ENCODE measurements at regions not wholly inside any gene's neighbourhood (a gene's known extent, or its start where the extent isn't known, plus 50 kb on each side); places are given as distances from the start of the nearest gene placed in this dataset.

DNA sequence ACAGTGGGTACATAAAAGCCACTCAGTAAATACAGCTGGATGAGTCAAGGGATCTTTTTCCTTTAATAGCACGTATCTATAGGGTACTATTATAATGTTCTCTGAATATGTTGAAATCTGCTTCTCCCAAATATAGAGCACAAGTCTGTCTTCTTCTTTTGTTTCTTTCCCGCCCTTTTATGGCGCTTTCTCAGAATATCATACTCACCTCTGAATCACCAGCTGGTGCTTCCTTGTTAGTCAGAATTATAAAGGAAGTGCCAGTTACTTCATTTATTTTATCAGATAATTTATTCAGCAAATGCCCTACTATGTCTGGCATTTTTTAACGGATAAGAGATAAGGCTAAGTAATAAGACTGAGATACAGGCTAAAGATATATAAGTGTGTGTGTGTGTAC is 772.9 kb downstream of the SORCS3 start:
- WGBS (ENCODE audit: insufficient coverage, insufficient read length) = no CpG with 5 or more reads among the region's 4 CpGs
- DNase-seq (ENCODE audit: low read depth, low spot score) = no peak
- no peaks in the 10 kb centered on the region for H3K4me1 ChIP-seq (ENCODE audit: control insufficient read depth, insufficient read depth, low read length)
- no peak overlapping the region for H3K4me3 ChIP-seq (ENCODE audit: low read length)
- H3K36me3 ChIP-seq (ENCODE audit: control insufficient read depth, insufficient read depth, low read length) = no peaks in the 10 kb centered on the region
- H3K27me3 ChIP-seq (ENCODE audit: control insufficient read depth, insufficient read depth, low read length) = no peaks in the 10 kb centered on the region
- no peak overlapping the region for H3K27ac ChIP-seq (ENCODE audit: low read length)
- no peaks in the 10 kb centered on the region for H3K9me3 ChIP-seq (ENCODE audit: control insufficient read depth, insufficient read depth, low read length)

DNA sequence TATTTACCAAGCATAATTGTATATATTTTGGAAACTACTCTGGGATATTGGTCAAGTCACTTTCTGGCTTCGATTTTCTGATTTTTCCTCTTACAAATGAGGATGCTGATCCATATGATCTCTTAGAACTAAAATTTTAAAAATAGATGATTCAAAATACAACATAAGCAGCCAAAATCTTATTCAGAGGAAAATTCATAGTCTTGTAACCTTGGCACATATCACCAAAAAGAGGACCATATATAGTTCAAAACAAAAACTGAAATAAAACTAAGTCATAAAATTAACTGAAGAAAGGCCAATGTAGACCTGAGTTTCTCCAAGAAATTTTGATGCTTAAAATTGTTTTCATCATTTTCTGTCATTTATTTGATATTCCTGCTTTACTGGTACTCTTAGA is 768.3 kb downstream of the SORCS3 start:
- Histone ChIP-seq H3K9me3 (ENCODE audit: control insufficient read depth, insufficient read depth, low read length) (no peaks in the 10 kb centered on the region), H3K4me1 (ENCODE audit: control insufficient read depth, insufficient read depth, low read length) (no peaks in the 10 kb centered on the region), H3K36me3 (ENCODE audit: control insufficient read depth, insufficient read depth, low read length) (no peaks in the 10 kb centered on the region), H3K27me3 (ENCODE audit: control insufficient read depth, insufficient read depth, low read length) (no peaks in the 10 kb centered on the region), H3K4me3 (ENCODE audit: low read length) (no peak overlapping the region), H3K27ac (ENCODE audit: low read length) (no peak overlapping the region)
- no CpG with 5 or more reads among the region's 1 CpG for WGBS (ENCODE audit: insufficient coverage, insufficient read length)
- DNase-seq (ENCODE audit: low read depth, low spot score) = no peak

DNA sequence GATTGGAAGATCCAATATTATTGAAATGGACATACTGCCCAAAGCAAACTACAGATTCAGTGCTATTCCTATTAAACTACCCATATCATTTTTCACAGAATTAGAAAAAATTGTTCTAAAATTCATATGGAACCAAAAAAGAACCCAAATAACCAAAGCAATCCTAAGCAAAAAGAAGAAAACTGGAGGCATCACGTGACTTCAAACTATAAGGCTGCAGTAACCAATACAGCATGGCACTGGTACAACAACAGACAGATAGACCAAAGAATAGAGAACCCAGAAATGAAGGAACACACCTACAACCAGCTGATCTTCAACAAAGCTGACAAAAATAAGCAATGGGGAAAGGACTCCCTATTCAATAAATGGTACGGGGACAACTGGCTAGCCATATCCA is 765.4 kb downstream of the SORCS3 start:
- no CpG with 5 or more reads among the region's 2 CpGs for WGBS (ENCODE audit: insufficient coverage, insufficient read length)
- no peaks in the 10 kb centered on the region for H3K9me3 ChIP-seq (ENCODE audit: control insufficient read depth, insufficient read depth, low read length)
- no peaks in the 10 kb centered on the region for H3K36me3 ChIP-seq (ENCODE audit: control insufficient read depth, insufficient read depth, low read length)
- no peak overlapping the region for H3K27ac ChIP-seq (ENCODE audit: low read length)
- no peak for DNase-seq (ENCODE audit: low read depth, low spot score)
- H3K27me3 ChIP-seq (ENCODE audit: control insufficient read depth, insufficient read depth, low read length) = no peaks in the 10 kb centered on the region
- H3K4me3 ChIP-seq (ENCODE audit: low read length) = no peak overlapping the region
- no peaks in the 10 kb centered on the region for H3K4me1 ChIP-seq (ENCODE audit: control insufficient read depth, insufficient read depth, low read length)

DNA sequence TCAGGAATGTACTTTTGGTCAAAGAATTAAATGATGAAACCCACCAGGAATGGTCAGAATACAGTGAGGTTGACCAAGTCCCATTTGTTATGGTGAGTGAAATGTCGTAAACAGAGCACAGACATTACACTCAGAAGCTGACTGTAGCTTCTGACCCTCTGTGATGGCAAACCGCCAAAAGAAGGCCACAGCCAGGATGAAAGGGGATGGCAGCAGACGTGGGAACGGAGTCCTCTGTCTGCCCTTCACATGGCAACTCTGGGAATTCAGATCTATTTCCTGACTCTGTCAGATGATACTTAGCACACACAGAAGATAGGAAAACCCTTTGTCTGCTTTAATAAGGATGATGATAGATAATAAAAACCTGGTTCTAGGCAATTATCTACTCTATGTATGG is 757.1 kb downstream of the SORCS3 start:
- no peaks in the 10 kb centered on the region for H3K36me3 ChIP-seq (ENCODE audit: control insufficient read depth, insufficient read depth, low read length)
- no peak for DNase-seq (ENCODE audit: low read depth, low spot score)
- no peak overlapping the region for H3K27ac ChIP-seq (ENCODE audit: low read length)
- H3K4me1 ChIP-seq (ENCODE audit: control insufficient read depth, insufficient read depth, low read length) = no peaks in the 10 kb centered on the region
- H3K9me3 ChIP-seq (ENCODE audit: control insufficient read depth, insufficient read depth, low read length) = no peaks in the 10 kb centered on the region
- H3K27me3 ChIP-seq (ENCODE audit: control insufficient read depth, insufficient read depth, low read length) = no peaks in the 10 kb centered on the region
- H3K4me3 ChIP-seq (ENCODE audit: low read length) = no peak overlapping the region
- no CpG with 5 or more reads among the region's 4 CpGs for WGBS (ENCODE audit: insufficient coverage, insufficient read length)

DNA sequence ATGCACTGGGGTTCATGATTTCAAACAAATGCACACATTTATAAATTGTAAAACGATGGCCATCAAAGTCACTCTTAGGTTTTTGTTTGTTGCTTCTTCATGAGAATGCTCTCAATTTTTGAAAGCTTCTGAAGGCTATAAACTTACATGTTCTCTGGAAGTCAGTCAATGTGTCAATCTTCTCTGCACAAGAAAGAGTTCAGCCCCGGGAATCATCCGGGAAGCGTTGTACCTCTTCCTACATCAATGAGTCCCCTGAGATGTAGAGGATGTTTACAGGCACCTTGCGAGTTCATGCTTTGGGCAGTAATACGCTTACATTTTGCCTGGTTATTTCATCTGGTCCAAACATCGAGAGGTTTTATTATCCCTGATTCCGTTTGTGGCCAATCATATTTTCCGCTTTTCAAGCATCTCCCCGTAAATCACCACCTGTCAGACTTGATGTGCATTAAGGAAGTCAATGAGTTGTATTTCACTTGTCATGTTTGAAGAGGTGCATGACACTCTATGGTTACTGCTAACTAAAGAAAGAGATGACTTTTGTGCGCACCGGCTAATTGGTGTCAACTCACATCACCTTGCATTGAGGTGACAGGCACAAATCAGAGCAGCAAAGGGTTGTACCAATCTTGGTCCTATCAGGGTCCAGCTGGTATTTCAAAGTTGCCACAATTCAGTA is 750.7 kb downstream of the SORCS3 start:
- no CpG with 5 or more reads among the region's 12 CpGs for WGBS (ENCODE audit: insufficient coverage, insufficient read length)
- H3K9me3 ChIP-seq (ENCODE audit: control insufficient read depth, insufficient read depth, low read length) = no peaks in the 10 kb centered on the region
- H3K4me1 ChIP-seq (ENCODE audit: control insufficient read depth, insufficient read depth, low read length) = no peaks in the 10 kb centered on the region

DNA sequence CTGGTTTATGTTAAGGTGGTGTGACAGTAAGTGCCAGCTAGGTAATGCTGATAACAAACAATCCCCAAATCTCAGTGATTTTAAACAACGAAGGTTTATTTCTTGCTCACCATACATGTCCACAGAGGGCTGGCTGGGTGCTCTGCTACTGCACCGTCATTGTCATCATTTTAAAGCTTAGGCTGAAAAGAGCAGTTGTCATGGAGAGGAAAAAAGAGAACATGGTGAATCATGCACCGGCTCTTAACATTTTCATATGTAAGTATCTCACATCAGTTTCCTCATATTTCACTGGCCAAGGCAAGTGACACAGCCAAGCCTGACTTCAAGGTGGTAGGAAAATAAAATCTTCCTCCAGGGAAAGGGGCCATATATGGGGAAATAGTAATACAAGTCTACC is 746.9 kb downstream of the SORCS3 start:
- Histone ChIP-seq H3K4me3 (ENCODE audit: low read length) (no peak overlapping the region), H3K4me1 (ENCODE audit: control insufficient read depth, insufficient read depth, low read length) (no peaks in the 10 kb centered on the region), H3K27ac (ENCODE audit: low read length) (no peak overlapping the region), H3K36me3 (ENCODE audit: control insufficient read depth, insufficient read depth, low read length) (no peaks in the 10 kb centered on the region), H3K9me3 (ENCODE audit: control insufficient read depth, insufficient read depth, low read length) (no peaks in the 10 kb centered on the region), H3K27me3 (ENCODE audit: control insufficient read depth, insufficient read depth, low read length) (no peaks in the 10 kb centered on the region)
- no CpG with 5 or more reads among the region's 3 CpGs for WGBS (ENCODE audit: insufficient coverage, insufficient read length)
- no peak for DNase-seq (ENCODE audit: low read depth, low spot score)

More for the DNA sequence above, 750.7 kb downstream of the SORCS3 start:
- Histone ChIP-seq H3K36me3 (ENCODE audit: control insufficient read depth, insufficient read depth, low read length) (no peaks in the 10 kb centered on the region), H3K4me3 (ENCODE audit: low read length) (no peak overlapping the region), H3K27me3 (ENCODE audit: control insufficient read depth, insufficient read depth, low read length) (no peaks in the 10 kb centered on the region), H3K27ac (ENCODE audit: low read length) (no peak overlapping the region)
- no peak for DNase-seq (ENCODE audit: low read depth, low spot score)

DNA sequence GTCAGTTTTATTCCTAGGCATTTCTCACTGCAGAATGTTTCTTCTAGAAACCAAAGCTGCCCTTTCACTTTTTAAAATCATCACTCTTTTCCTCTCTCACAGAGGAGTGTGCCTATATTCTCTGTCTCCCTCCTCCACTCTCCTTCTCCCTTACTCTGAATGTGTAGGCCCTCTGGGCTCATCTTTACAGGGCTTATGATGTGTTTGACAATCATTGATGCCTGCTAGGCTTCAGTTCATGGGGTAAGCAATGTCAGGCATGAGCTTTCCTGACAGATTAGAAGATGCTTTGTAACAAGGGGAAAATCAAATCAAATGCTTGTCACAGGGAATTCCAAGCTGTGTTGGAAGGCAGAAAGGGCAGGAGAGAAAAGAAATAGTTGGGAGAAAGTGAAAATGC is 742.9 kb downstream of the SORCS3 start:
- Histone ChIP-seq H3K36me3 (ENCODE audit: control insufficient read depth, insufficient read depth, low read length) (no peaks in the 10 kb centered on the region), H3K27ac (ENCODE audit: low read length) (no peak overlapping the region), H3K4me3 (ENCODE audit: low read length) (no peak overlapping the region), H3K27me3 (ENCODE audit: control insufficient read depth, insufficient read depth, low read length) (no peaks in the 10 kb centered on the region), H3K9me3 (ENCODE audit: control insufficient read depth, insufficient read depth, low read length) (no peaks in the 10 kb centered on the region), H3K4me1 (ENCODE audit: control insufficient read depth, insufficient read depth, low read length) (no peaks in the 10 kb centered on the region)
- DNase-seq (ENCODE audit: low read depth, low spot score) = no peak

DNA sequence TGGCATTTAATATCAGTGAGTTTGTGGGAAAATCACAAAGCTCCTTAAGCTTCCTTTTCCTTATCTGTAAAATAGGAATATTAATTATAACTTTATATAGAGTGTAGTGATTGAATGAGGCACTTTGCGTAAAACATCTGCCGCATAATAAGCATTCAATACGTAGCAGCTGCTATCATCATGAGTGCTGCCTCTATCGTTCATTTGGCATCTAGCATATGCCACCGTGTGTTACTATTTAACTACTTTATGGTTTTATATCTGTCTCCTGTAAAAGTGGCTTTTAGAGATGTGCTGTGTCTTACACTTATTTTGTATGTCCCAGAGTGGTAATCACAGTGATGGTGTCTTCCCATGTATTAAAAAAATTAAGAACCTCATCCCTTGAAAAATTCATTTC is 729.6 kb downstream of the SORCS3 start:
- no peaks in the 10 kb centered on the region for H3K9me3 ChIP-seq (ENCODE audit: control insufficient read depth, insufficient read depth, low read length)
- H3K27me3 ChIP-seq (ENCODE audit: control insufficient read depth, insufficient read depth, low read length) = no peaks in the 10 kb centered on the region
- no peaks in the 10 kb centered on the region for H3K4me1 ChIP-seq (ENCODE audit: control insufficient read depth, insufficient read depth, low read length)
- H3K4me3 ChIP-seq (ENCODE audit: low read length) = no peak overlapping the region
- no peak for DNase-seq (ENCODE audit: low read depth, low spot score)
- no peaks in the 10 kb centered on the region for H3K36me3 ChIP-seq (ENCODE audit: control insufficient read depth, insufficient read depth, low read length)
- H3K27ac ChIP-seq (ENCODE audit: low read length) = no peak overlapping the region
- no CpG with 5 or more reads among the region's 5 CpGs for WGBS (ENCODE audit: insufficient coverage, insufficient read length)

DNA sequence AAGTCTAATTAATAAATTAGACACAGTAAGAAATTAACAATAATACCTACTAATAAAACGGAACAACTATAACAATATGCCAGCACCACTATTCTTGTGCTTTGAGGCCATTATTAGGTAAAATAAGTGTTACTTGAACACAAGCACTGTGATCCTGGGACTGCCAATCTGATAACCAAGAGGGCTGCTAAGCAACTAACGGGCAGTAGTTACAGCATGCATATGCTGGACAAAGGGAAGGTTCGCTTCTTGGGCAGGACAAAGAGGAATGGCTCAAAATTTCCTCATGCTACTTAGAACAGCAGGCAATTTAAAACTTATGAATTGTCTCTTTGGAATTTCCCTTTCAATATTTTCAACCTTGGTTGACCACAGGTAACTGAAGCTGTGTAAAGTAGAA is 718.6 kb downstream of the SORCS3 start:
- Histone ChIP-seq H3K4me3 (ENCODE audit: low read length) (no peak overlapping the region), H3K9me3 (ENCODE audit: control insufficient read depth, insufficient read depth, low read length) (no peaks in the 10 kb centered on the region), H3K4me1 (ENCODE audit: control insufficient read depth, insufficient read depth, low read length) (no peaks in the 10 kb centered on the region), H3K27ac (ENCODE audit: low read length) (no peak overlapping the region), H3K27me3 (ENCODE audit: control insufficient read depth, insufficient read depth, low read length) (no peaks in the 10 kb centered on the region), H3K36me3 (ENCODE audit: control insufficient read depth, insufficient read depth, low read length) (no peaks in the 10 kb centered on the region)
- DNase-seq (ENCODE audit: low read depth, low spot score) = no peak
- whole genome bisulfite sequencing (ENCODE audit: insufficient coverage, insufficient read length) = no CpG with 5 or more reads among the region's 3 CpGs

DNA sequence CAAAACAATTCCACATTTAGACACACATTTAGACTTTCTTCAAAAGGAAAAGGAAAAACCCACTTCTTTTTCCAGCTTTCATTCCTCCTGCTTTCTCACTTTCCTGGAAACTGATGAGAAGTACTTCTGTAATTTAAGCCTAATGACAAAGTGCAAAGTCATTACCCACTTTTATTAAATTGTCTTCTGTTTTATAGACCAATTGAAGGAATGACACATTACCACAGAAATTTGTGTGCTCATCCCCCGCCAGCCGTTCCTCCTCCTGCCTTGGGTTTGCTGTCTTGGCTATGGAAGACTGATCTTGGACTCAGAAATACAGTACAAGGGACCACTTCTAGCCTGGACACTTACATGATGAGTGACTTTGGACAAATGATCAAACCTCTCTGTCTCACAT is 717.8 kb downstream of the SORCS3 start:
- H3K4me3 ChIP-seq (ENCODE audit: low read length) = no peak overlapping the region
- no peaks in the 10 kb centered on the region for H3K4me1 ChIP-seq (ENCODE audit: control insufficient read depth, insufficient read depth, low read length)
- no peaks in the 10 kb centered on the region for H3K27me3 ChIP-seq (ENCODE audit: control insufficient read depth, insufficient read depth, low read length)
- no peak for DNase-seq (ENCODE audit: low read depth, low spot score)
- WGBS (ENCODE audit: insufficient coverage, insufficient read length) = no CpG with 5 or more reads among the region's 2 CpGs
- no peak overlapping the region for H3K27ac ChIP-seq (ENCODE audit: low read length)
- no peaks in the 10 kb centered on the region for H3K9me3 ChIP-seq (ENCODE audit: control insufficient read depth, insufficient read depth, low read length)
- no peaks in the 10 kb centered on the region for H3K36me3 ChIP-seq (ENCODE audit: control insufficient read depth, insufficient read depth, low read length)

DNA sequence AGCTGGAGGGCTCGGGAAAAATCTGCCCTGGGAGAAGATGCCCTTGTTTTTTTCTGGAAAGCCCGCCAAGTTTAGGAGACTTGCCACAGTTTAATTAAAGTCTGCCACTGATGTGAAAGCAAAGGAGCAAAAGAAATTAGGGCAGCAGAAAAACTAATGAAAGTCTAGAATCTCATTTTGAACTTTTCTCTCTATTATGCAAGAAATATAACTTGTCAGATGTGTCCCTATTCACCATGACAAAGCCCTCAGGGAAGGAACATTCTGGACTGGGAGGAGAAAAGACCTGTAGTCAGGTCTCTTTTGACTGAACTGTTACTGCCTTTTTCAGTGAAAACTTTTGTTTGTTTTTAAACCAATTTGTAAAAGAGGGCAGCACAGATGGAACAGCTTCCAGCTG is 715.5 kb downstream of the SORCS3 start:
- H3K27me3 ChIP-seq (ENCODE audit: control insufficient read depth, insufficient read depth, low read length) = no peaks in the 10 kb centered on the region
- H3K36me3 ChIP-seq (ENCODE audit: control insufficient read depth, insufficient read depth, low read length) = no peaks in the 10 kb centered on the region
- no peak for DNase-seq (ENCODE audit: low read depth, low spot score)
- H3K27ac ChIP-seq (ENCODE audit: low read length) = no peak overlapping the region
- H3K4me1 ChIP-seq (ENCODE audit: control insufficient read depth, insufficient read depth, low read length) = no peaks in the 10 kb centered on the region
- no CpG with 5 or more reads among the region's 2 CpGs for WGBS (ENCODE audit: insufficient coverage, insufficient read length)
- H3K9me3 ChIP-seq (ENCODE audit: control insufficient read depth, insufficient read depth, low read length) = no peaks in the 10 kb centered on the region
- no peak overlapping the region for H3K4me3 ChIP-seq (ENCODE audit: low read length)
